Mammary epithelial cell (primary cell): ENCODE measurements at regions not wholly inside any gene's neighbourhood (a gene's known extent, or its start where the extent isn't known, plus 50 kb on each side); places are given as distances from the start of the nearest gene placed in this dataset.

ENCODE experiments used
- CTCF ChIP-seq, 2 donors: IDR thresholded peaks in 1 of 2; conservative IDR thresholded peaks in 1 of 2; 2 replicates each; pipeline ENCODE4 v1.5.1; 2011 to 2012; ENCODE audit warnings: inconsistent platforms in 2 of 2, low read length in 2 of 2, mild to moderate bottlenecking in 2 of 2, control low read depth in 1 of 2, low read depth in 1 of 2; ENCODE audit not compliant: insufficient read depth in 1 of 2; ENCODE audit errors: extremely low read depth in 1 of 2
- EZH2 ChIP-seq: IDR thresholded peaks from 2 replicates; pipeline ENCODE4 v1.6.1; 2012; ENCODE audit warnings: low read length, inconsistent platforms, borderline replicate concordance

- TF ChIP-seq CTCF (conservative IDR thresholded peaks at IDR 0.05 in 1 of 2, IDR thresholded peaks at IDR 0.05 in 1 of 2; ENCODE audit: extremely low read depth in 1 of 2, insufficient read depth in 1 of 2, low read depth in 1 of 2, low read length in 2 of 2) = no peak
- TF ChIP-seq EZH2 = no peak
These were observed 179.9 kb upstream of the PPP3CA start for GRCh38 chr4:101527188-101527587.
